HEK293 (cell line): ENCODE measurements at regions not wholly inside any gene's neighbourhood (a gene's known extent, or its start where the extent isn't known, plus 50 kb on each side); places are given as distances from the start of the nearest gene placed in this dataset.

Source experiments
- CTCF ChIA-PET: fragments of 350-600 bp; formaldehyde crosslinking; extraction: SDS; loops from one replicate; lab custom pipeline; 2021; ENCODE audit warnings: antibody characterized with exemption; lab: Yijun Ruan, JAX
- POLR2A ChIA-PET: fragments of 300-600 bp; formaldehyde crosslinking; extraction: SDS; loops from one replicate; lab custom pipeline; 2020; ENCODE audit warnings: antibody characterized with exemption, inconsistent platforms; lab: Yijun Ruan, JAX
- H3K27ac ChIP-seq: fragments of 200-500 bp; sonication (Bioruptor generic); 2 replicates; pipeline ENCODE4 v1.5.1; 2014; ENCODE audit warnings: low read depth, low read length, control low read depth, inconsistent platforms; ENCODE audit errors: extremely low read depth
- H3K36me3 ChIP-seq, 2 experiments: fragments of 200-500 bp in 1 of 2; sonication (Bioruptor generic) in 1 of 2; 1 replicate in 1 of 2; 2 replicates in 1 of 2; pipeline ENCODE4 v1.5.1; 2014 to 2017; ENCODE audit warnings: inconsistent platforms in 2 of 2, low read length in 2 of 2; ENCODE audit not compliant: control insufficient read depth in 2 of 2, insufficient read depth in 1 of 2
- H3K4me1 ChIP-seq: fragments of 200-500 bp; sonication (Bioruptor generic); 2 replicates; pipeline ENCODE4 v1.5.1; 2014; ENCODE audit warnings: mild to moderate bottlenecking, low read length, inconsistent platforms; ENCODE audit not compliant: control insufficient read depth, insufficient read depth
- H3K4me3 ChIP-seq: 2 replicates; pipeline ENCODE4 v1.5.1; 2011; ENCODE audit warnings: low read depth, mild to moderate bottlenecking, control low read depth, low read length, moderate library complexity
- H3K9me3 ChIP-seq: fragments of 200-500 bp; sonication (Bioruptor generic); 2 replicates; pipeline ENCODE4 v1.5.1; 2014; ENCODE audit warnings: low read depth, low read length, inconsistent platforms; ENCODE audit not compliant: control insufficient read depth, insufficient read depth
- KLF1 ChIP-seq: fragments of 450-650 bp; formaldehyde crosslinking; IDR thresholded peaks from 2 replicates; pipeline ENCODE4 v1.5.1; 2016; ENCODE audit warnings: missing biosample characterization, missing genetic modification characterization
- KLF10 ChIP-seq: fragments of 450-650 bp; IDR thresholded peaks from 2 replicates; pipeline ENCODE4 v1.5.1; 2018; ENCODE audit warnings: missing biosample characterization, mild to moderate bottlenecking, missing genetic modification characterization
- KLF16 ChIP-seq: fragments of 450-650 bp; formaldehyde crosslinking; IDR thresholded peaks from 2 replicates; pipeline ENCODE4 v1.5.1; 2017; ENCODE audit warnings: missing biosample characterization, missing genetic modification characterization
- KLF8 ChIP-seq: fragments of 450-650 bp; formaldehyde crosslinking; IDR thresholded peaks from 2 replicates; pipeline ENCODE4 v1.5.1; 2016; ENCODE audit warnings: missing biosample characterization, missing genetic modification characterization
- OSR2 ChIP-seq: fragments of 450-650 bp; formaldehyde crosslinking; IDR thresholded peaks from 2 replicates; pipeline ENCODE4 v1.5.1; 2016; ENCODE audit warnings: missing biosample characterization, missing genetic modification characterization
- TCF7L2 ChIP-seq: IDR thresholded peaks from 2 replicates; pipeline ENCODE4 v1.6.1; 2011; ENCODE audit warnings: low read depth, mild to moderate bottlenecking, inconsistent platforms, low read length, moderate library complexity, borderline replicate concordance
- ZNF114 ChIP-seq: fragments of 450-650 bp; formaldehyde crosslinking; IDR thresholded peaks from 2 replicates; pipeline ENCODE4 v1.5.0; 2017; ENCODE audit warnings: missing biosample characterization, missing genetic modification characterization
- ZNF133 ChIP-seq: fragments of 450-650 bp; formaldehyde crosslinking; IDR thresholded peaks from 2 replicates; pipeline ENCODE4 v1.5.1; 2016; ENCODE audit warnings: missing biosample characterization, missing genetic modification characterization
- ZNF138 ChIP-seq: fragments of 450-650 bp; formaldehyde crosslinking; IDR thresholded peaks from 2 replicates; pipeline ENCODE4 v1.5.1; 2016; ENCODE audit warnings: missing biosample characterization, missing genetic modification characterization, borderline replicate concordance
- ZNF169 ChIP-seq: fragments of 450-650 bp; formaldehyde crosslinking; IDR thresholded peaks from 2 replicates; pipeline ENCODE4 v1.5.1; 2016; ENCODE audit warnings: missing biosample characterization, missing genetic modification characterization
- ZNF19 ChIP-seq: fragments of 450-650 bp; formaldehyde crosslinking; IDR thresholded peaks from 2 replicates; pipeline ENCODE4; 2016; ENCODE audit warnings: missing biosample characterization, missing genetic modification characterization, low read depth
- ZNF366 ChIP-seq: fragments of 450-650 bp; formaldehyde crosslinking; conservative IDR thresholded peaks from 2 replicates; pipeline ENCODE4 v1.5.1; 2016; ENCODE audit warnings: missing biosample characterization, missing genetic modification characterization
- ZNF391 ChIP-seq: fragments of 450-650 bp; formaldehyde crosslinking; IDR thresholded peaks from 2 replicates; pipeline ENCODE4 v1.5.1; 2016; ENCODE audit warnings: low read depth, missing biosample characterization, missing genetic modification characterization, borderline replicate concordance
- ZNF426 ChIP-seq: fragments of 450-650 bp; formaldehyde crosslinking; IDR thresholded peaks from 2 replicates; pipeline ENCODE4 v1.5.1; 2017; ENCODE audit warnings: missing biosample characterization, missing genetic modification characterization, mild to moderate bottlenecking, inconsistent platforms, moderate library complexity
- ZNF501 ChIP-seq: fragments of 450-650 bp; formaldehyde crosslinking; IDR thresholded peaks from 2 replicates; pipeline ENCODE4 v1.5.1; 2016; ENCODE audit warnings: missing biosample characterization, missing genetic modification characterization
- ZNF654 ChIP-seq: fragments of 450-650 bp; formaldehyde crosslinking; IDR thresholded peaks from 2 replicates; pipeline ENCODE4 v1.5.1; 2016; ENCODE audit warnings: low read depth, missing biosample characterization, missing genetic modification characterization
- ZNF791 ChIP-seq: fragments of 450-650 bp; formaldehyde crosslinking; IDR thresholded peaks from 2 replicates; pipeline ENCODE4 v1.5.1; 2016; ENCODE audit warnings: missing biosample characterization, missing genetic modification characterization
- TF ChIP-seq, protein P1 (sequence below): fragments of 450-650 bp; formaldehyde crosslinking; IDR thresholded peaks from 2 replicates; pipeline ENCODE4 v1.5.1; 2017; ENCODE audit warnings: missing biosample characterization, missing genetic modification characterization
- TF ChIP-seq, protein P2 (sequence below): fragments of 450-650 bp; formaldehyde crosslinking; IDR thresholded peaks from 2 replicates; pipeline ENCODE4 v1.5.1; 2017; ENCODE audit warnings: missing biosample characterization, missing genetic modification characterization
- TF ChIP-seq, protein P3 (sequence below): fragments of 450-650 bp; formaldehyde crosslinking; IDR thresholded peaks from 2 replicates; pipeline ENCODE4 v1.5.1; 2016; ENCODE audit warnings: missing biosample characterization, missing genetic modification characterization, low read depth
- TF ChIP-seq, protein P4 (sequence below): fragments of 450-650 bp; formaldehyde crosslinking; IDR thresholded peaks from 2 replicates; pipeline ENCODE4 v1.5.1; 2016; ENCODE audit warnings: missing biosample characterization, missing genetic modification characterization, low read depth
- TF ChIP-seq, protein P5 (sequence below): fragments of 450-650 bp; formaldehyde crosslinking; IDR thresholded peaks from 2 replicates; pipeline ENCODE4 v1.5.1; 2016; ENCODE audit warnings: missing biosample characterization, missing genetic modification characterization
- TF ChIP-seq, protein P6 (sequence below): fragments of 450-650 bp; formaldehyde crosslinking; IDR thresholded peaks from 2 replicates; pipeline ENCODE4 v1.5.1; 2016; ENCODE audit warnings: missing biosample characterization, missing genetic modification characterization

DNA sequence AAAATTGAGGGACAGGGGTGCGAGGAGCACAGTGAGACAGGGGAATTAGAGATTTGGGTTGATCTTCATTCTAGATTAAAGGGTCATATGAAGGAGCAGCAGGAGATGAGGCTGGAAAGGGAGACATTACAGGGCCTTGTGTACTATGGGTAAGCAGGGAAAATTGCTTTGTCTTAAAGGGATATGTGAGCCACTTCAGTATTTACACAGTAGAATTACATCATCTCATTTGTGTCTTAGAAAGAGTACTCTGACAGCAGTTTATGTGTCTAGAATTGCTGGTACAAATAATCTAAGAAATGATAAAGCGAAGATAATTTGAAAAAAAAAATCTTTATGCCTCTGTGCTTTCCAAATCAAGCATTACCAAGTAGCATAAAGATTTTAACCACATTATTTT, 287.0 kb upstream of the ARRDC3 start:
- no peaks in the 10 kb centered on the region for H3K36me3 ChIP-seq
- ChIA-PET POLR2A (no interaction called here), CTCF (no interaction called here)
- TF ChIP-seq, protein P1, sequence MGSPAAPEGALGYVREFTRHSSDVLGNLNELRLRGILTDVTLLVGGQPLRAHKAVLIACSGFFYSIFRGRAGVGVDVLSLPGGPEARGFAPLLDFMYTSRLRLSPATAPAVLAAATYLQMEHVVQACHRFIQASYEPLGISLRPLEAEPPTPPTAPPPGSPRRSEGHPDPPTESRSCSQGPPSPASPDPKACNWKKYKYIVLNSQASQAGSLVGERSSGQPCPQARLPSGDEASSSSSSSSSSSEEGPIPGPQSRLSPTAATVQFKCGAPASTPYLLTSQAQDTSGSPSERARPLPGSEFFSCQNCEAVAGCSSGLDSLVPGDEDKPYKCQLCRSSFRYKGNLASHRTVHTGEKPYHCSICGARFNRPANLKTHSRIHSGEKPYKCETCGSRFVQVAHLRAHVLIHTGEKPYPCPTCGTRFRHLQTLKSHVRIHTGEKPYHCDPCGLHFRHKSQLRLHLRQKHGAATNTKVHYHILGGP (tag by site-specific recombination): peak; percentile 60
- TF ChIP-seq KLF1 (no peak), OSR2 (tag by site-specific recombination) (0 out of 2 replicates have a peak, but pooled peaks have one; percentile 10)
- TF ChIP-seq, protein P2, sequence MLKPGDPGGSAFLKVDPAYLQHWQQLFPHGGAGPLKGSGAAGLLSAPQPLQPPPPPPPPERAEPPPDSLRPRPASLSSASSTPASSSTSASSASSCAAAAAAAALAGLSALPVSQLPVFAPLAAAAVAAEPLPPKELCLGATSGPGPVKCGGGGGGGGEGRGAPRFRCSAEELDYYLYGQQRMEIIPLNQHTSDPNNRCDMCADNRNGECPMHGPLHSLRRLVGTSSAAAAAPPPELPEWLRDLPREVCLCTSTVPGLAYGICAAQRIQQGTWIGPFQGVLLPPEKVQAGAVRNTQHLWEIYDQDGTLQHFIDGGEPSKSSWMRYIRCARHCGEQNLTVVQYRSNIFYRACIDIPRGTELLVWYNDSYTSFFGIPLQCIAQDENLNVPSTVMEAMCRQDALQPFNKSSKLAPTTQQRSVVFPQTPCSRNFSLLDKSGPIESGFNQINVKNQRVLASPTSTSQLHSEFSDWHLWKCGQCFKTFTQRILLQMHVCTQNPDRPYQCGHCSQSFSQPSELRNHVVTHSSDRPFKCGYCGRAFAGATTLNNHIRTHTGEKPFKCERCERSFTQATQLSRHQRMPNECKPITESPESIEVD (tag by site-specific recombination): peak; percentile 45; the same call in 1 of the 2 replicates
- TF ChIP-seq, protein P3, sequence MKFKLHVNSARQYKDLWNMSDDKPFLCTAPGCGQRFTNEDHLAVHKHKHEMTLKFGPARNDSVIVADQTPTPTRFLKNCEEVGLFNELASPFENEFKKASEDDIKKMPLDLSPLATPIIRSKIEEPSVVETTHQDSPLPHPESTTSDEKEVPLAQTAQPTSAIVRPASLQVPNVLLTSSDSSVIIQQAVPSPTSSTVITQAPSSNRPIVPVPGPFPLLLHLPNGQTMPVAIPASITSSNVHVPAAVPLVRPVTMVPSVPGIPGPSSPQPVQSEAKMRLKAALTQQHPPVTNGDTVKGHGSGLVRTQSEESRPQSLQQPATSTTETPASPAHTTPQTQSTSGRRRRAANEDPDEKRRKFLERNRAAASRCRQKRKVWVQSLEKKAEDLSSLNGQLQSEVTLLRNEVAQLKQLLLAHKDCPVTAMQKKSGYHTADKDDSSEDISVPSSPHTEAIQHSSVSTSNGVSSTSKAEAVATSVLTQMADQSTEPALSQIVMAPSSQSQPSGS (tag by site-specific recombination): 0 out of 2 replicates have a peak, but pooled peaks have one; percentile 39
- H3K27ac ChIP-seq: 0 out of 2 replicates have a peak overlapping the region, but pooled peaks have one; percentile 49
- peaks cover 9% of the 10 kb centered on the region for H3K4me1 ChIP-seq
- no peak overlapping the region for H3K4me3 ChIP-seq
- H3K9me3 ChIP-seq: no peaks in the 10 kb centered on the region

DNA sequence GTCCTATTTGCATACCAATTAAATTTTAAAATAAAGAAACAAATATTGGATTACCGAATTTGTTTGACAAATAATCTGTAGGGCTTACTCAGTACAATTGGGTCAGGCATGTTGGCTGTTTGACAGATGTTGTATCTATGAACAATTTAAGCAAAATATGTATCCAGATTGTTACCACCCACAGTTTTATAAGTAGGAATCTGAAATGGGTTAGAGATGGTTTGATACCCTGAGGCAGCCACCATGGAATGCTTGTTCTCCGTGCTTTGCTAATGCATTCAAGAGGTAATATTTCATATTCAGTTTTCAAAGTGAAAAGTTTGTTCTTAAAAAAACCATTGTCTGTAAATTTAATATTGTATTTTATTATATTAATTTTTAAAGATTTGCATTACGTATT, 285.1 kb upstream of the ARRDC3 start:
- H3K36me3 ChIP-seq: no peaks in the 10 kb centered on the region
- no peak overlapping the region for H3K4me3 ChIP-seq
- ChIA-PET CTCF (no interaction called here), POLR2A (no interaction called here)
- H3K9me3 ChIP-seq: no peaks in the 10 kb centered on the region
- no peak overlapping the region for H3K27ac ChIP-seq
- TF ChIP-seq ZNF138 (tag by site-specific recombination): no peak
- TF ChIP-seq ZNF133 (tag by site-specific recombination): peak; percentile 47; the same call in 1 of the 2 replicates
- TF ChIP-seq ZNF19: no peak
- no peak for TF ChIP-seq KLF16 (tag by site-specific recombination)
- TF ChIP-seq, protein P4, sequence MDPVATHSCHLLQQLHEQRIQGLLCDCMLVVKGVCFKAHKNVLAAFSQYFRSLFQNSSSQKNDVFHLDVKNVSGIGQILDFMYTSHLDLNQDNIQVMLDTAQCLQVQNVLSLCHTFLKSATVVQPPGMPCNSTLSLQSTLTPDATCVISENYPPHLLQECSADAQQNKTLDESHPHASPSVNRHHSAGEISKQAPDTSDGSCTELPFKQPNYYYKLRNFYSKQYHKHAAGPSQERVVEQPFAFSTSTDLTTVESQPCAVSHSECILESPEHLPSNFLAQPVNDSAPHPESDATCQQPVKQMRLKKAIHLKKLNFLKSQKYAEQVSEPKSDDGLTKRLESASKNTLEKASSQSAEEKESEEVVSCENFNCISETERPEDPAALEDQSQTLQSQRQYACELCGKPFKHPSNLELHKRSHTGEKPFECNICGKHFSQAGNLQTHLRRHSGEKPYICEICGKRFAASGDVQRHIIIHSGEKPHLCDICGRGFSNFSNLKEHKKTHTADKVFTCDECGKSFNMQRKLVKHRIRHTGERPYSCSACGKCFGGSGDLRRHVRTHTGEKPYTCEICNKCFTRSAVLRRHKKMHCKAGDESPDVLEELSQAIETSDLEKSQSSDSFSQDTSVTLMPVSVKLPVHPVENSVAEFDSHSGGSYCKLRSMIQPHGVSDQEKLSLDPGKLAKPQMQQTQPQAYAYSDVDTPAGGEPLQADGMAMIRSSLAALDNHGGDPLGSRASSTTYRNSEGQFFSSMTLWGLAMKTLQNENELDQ (tag by site-specific recombination): no peak
- no peak for TF ChIP-seq TCF7L2
- H3K4me1 ChIP-seq: peaks cover 9% of the 10 kb centered on the region

DNA sequence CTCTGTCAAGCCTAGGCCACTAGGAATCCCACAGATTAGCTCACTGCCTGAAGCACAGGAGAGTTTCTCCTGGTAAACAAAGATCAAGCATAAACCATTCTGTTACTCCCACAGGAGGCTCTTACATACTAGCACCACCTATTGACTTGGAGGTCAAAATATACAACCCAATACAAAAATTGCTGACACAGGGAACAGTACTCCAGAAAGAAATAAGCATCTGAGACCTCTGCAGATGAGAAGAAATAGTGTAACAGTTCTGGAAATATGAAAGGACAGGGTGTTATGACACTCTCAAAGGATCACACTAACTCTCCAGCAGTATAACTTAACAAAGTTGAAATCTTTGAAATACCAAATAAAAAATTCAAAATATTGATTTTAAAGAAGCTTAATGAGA, 269.6 kb upstream of the ARRDC3 start:
- no peaks in the 10 kb centered on the region for H3K4me1 ChIP-seq
- ChIA-PET POLR2A (no interaction called here), CTCF (interaction anchor here (0.6 to 0.9 kb wide), 3 partner anchors 11 to 107 kb away, joined by 3 to 4 read pairs (median 3); no protein-coding TSS in a partner anchor)
- no peak overlapping the region for H3K4me3 ChIP-seq
- H3K27ac ChIP-seq: no peak overlapping the region
- no peaks in the 10 kb centered on the region for H3K36me3 ChIP-seq
- no peaks in the 10 kb centered on the region for H3K9me3 ChIP-seq
- TF ChIP-seq, protein P5, sequence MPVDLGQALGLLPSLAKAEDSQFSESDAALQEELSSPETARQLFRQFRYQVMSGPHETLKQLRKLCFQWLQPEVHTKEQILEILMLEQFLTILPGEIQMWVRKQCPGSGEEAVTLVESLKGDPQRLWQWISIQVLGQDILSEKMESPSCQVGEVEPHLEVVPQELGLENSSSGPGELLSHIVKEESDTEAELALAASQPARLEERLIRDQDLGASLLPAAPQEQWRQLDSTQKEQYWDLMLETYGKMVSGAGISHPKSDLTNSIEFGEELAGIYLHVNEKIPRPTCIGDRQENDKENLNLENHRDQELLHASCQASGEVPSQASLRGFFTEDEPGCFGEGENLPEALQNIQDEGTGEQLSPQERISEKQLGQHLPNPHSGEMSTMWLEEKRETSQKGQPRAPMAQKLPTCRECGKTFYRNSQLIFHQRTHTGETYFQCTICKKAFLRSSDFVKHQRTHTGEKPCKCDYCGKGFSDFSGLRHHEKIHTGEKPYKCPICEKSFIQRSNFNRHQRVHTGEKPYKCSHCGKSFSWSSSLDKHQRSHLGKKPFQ (tag by site-specific recombination): no peak
- TF ChIP-seq KLF10 (tag by site-specific recombination) (no peak), ZNF654 (no peak), ZNF114 (tag by site-specific recombination) (no peak), ZNF426 (tag by site-specific recombination) (no peak), ZNF391 (tag by site-specific recombination) (no peak), ZNF366 (tag by site-specific recombination) (no peak), ZNF501 (tag by site-specific recombination) (no peak), KLF8 (tag by site-specific recombination) (no peak), ZNF169 (tag by site-specific recombination) (no peak), ZNF791 (tag by site-specific recombination) (no peak)
- TF ChIP-seq, protein P6, sequence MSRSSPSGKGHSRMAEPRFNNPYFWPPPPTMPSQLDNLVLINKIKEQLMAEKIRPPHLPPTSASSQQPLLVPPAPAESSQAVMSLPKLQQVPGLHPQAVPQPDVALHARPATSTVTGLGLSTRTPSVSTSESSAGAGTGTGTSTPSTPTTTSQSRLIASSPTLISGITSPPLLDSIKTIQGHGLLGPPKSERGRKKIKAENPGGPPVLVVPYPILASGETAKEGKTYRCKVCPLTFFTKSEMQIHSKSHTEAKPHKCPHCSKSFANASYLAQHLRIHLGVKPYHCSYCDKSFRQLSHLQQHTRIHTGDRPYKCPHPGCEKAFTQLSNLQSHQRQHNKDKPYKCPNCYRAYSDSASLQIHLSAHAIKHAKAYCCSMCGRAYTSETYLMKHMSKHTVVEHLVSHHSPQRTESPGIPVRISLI: no peak
